Cardiac fibroblast (primary cell): ENCODE measurements at regions not wholly inside any gene's neighbourhood (a gene's known extent, or its start where the extent isn't known, plus 50 kb on each side); places are given as distances from the start of the nearest gene placed in this dataset.

Experiments
- DNase-seq, 2 donors: peaks; one replicate each; pipeline versions ENCODE4 v3.0.0 to v3.0.0-alpha.2; 2010; ENCODE audit warnings: low read depth in 2 of 2
- H3K4me3 ChIP-seq, 2 donors: replicated peaks in 1 of 2; 1 replicate in 1 of 2; 2 replicates in 1 of 2; pipeline ENCODE4 v1.5.1; 2011; ENCODE audit warnings: low read depth in 2 of 2, low read length in 2 of 2, mild to moderate bottlenecking in 2 of 2, moderate library complexity in 1 of 2
- CTCF ChIP-seq: IDR thresholded peaks from one replicate; pipeline ENCODE4 v1.5.1; 2011; ENCODE audit warnings: low read depth, mild to moderate bottlenecking, low read length, inconsistent platforms

DNA sequence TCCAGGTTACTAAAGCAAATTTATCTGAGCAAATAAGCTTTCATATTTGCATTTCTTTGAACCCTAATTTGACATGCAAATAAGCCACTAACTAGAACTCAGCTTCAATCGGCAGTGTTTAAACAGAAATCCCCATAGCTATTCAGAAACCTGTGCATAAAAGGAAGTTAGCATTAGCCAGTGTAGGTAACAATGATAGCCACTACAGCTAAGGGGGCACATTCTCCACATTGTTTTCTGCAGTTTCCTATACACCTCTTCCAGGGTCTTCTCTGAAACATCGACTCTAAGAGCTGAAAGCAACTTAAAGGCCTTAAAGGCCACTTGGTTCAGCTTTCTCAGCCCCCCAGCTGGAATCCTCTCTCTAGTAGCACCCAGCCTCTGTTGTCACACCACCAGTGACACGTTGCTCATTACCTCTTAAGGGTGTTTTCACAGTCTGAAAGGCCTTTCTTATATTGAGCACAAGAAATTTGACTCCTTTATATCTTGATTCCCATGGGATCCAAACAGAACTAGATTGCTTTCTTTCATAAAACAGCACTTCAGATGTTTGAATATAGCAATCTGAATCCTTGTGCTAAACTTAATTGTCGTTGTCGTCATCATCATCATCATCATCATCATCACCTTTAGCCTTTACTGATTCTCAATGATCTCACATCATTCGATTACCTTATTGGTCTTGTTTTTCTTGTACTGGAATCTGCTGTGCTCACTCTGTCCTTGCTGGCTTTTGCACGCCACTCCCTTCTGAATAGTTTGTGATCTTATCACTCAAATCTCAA lies 93.9 kb upstream of the DAB1 start:
- no peak overlapping the region for H3K4me3 ChIP-seq
- no peak for TF ChIP-seq CTCF
- no peak for DNase-seq

DNA sequence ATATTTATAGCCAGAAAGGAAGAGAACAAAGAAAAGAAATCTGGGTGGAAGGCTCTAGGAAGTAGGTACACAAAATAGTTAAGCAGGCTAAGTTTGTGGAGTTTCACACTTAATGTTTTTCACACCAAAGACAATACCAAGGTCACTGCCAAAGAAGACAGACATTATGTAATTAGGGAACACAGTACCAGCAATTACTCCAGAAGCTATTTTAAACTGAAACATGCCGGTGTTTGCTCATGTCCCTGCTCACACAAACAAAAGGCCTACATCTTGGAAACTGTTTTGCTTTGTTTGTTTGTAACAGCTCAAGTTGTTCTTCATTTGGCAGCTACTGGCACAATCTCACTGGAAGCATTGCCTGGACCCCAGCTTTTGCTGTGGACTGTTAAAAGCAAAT lies 88.5 kb upstream of the DAB1 start:
- no peak overlapping the region for H3K4me3 ChIP-seq
- TF ChIP-seq CTCF = no peak
- no peak for DNase-seq

DNA sequence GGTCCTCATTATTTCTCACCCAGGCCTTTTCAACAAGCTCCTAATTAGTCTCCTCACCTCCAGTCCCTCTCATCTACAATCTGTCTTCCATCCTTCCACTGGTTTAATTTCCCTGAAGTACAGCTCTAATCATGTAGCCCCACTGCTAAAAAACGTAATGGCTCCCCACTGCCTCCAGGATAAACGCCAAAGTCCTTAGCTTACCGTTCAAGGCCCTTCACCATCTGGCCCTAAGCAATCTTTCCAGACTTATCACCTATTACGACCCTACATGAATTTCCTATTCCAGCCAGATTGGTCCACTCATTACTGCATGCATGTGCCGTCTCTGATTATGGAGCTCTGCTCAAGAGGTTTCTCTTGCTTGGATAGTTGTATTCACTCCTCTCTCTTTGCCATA lies 83.1 kb upstream of the DAB1 start:
- DNase-seq = no peak
- no peak overlapping the region for H3K4me3 ChIP-seq
- TF ChIP-seq CTCF = no peak

GRCh38 chr1:57503337-57503736 lies 79.5 kb upstream of the DAB1 start:
- DNase-seq = no peak
- no peak for TF ChIP-seq CTCF
- no peak overlapping the region for H3K4me3 ChIP-seq

DNA sequence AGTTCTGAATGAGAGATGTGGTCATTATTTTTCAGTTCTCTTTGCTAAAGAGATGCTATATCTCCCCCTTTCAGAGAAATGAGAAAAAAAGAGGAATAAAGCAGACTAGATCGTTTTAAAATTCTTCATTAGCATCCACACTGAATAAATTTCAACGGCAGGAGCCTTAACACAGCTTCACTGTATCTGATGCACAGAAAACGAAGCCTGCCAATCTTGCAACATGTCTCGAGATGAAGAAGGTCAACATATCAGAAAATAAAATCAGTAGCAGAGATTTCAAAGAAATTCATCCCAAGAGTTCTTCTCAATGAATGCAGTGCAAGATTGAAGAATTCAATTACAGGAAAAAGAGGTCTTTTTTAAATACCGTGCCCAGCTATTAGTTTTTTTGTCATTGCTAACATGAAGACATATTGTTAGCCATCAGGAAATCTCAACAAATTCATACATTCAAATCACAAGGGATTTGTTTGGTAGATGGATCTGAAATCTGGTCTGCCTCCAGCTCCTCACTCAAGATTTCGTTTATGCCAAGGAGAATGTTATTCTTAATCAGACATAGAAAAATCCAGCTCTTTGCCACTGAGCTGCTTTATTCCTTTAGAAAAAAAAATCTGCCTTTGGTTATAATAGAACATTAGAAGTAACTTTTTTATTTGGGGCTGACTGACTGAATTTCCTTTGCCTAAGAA lies 76.4 kb upstream of the DAB1 start:
- TF ChIP-seq CTCF = no peak
- no peak overlapping the region for H3K4me3 ChIP-seq
- DNase-seq = no peak

- H3K4me3 ChIP-seq = no peak overlapping the region
- no peak for DNase-seq
- TF ChIP-seq CTCF = no peak
Observed at GRCh38 chr1:57494530-57495079, 70.7 kb upstream of the DAB1 start.
